ENCODE measurements at regions not wholly inside any gene's neighbourhood (a gene's known extent, or its start where the extent isn't known, plus 50 kb on each side); places are given as distances from the start of the nearest gene placed in this dataset.

DNA sequence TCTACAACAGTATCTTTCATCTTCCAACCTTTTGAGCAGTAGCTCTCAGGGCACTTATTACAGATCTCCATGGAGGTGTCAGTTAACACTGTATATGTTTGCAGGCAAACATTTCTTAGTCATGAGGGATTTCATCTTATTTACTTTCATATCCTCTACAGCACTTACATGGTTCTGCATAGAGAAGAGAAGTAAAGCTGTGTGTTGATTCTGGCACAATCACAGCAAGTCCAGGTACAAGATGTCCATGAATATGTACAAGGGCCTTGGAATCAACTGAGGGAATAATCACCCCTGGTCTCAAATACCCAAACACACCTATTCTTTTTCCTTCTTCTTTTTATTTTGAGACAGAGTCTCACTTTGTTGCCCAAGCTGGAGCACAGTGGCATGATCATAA lies 142.0 kb upstream of the TRPM3 start:
- TF ChIP-seq OSR1 (CRISPR knock-in tag; IDR thresholded peaks at IDR 0.05) = no peak
- no peak for TF ChIP-seq ARNTL (CRISPR knock-in tag; IDR thresholded peaks at IDR 0.05; ENCODE audit: borderline replicate concordance, low read depth)
- TF ChIP-seq, protein P1, sequence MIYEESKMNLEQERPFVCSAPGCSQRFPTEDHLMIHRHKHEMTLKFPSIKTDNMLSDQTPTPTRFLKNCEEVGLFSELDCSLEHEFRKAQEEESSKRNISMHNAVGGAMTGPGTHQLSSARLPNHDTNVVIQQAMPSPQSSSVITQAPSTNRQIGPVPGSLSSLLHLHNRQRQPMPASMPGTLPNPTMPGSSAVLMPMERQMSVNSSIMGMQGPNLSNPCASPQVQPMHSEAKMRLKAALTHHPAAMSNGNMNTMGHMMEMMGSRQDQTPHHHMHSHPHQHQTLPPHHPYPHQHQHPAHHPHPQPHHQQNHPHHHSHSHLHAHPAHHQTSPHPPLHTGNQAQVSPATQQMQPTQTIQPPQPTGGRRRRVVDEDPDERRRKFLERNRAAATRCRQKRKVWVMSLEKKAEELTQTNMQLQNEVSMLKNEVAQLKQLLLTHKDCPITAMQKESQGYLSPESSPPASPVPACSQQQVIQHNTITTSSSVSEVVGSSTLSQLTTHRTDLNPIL (CRISPR knock-in tag; IDR thresholded peaks at IDR 0.05; ENCODE audit: low read depth) = no peak
- TF ChIP-seq GLIS3 (CRISPR knock-in tag; IDR thresholded peaks at IDR 0.05) = no peak
- TF ChIP-seq CSDC2 (CRISPR knock-in tag; IDR thresholded peaks at IDR 0.05) = no peak
- TF ChIP-seq, protein P2, sequence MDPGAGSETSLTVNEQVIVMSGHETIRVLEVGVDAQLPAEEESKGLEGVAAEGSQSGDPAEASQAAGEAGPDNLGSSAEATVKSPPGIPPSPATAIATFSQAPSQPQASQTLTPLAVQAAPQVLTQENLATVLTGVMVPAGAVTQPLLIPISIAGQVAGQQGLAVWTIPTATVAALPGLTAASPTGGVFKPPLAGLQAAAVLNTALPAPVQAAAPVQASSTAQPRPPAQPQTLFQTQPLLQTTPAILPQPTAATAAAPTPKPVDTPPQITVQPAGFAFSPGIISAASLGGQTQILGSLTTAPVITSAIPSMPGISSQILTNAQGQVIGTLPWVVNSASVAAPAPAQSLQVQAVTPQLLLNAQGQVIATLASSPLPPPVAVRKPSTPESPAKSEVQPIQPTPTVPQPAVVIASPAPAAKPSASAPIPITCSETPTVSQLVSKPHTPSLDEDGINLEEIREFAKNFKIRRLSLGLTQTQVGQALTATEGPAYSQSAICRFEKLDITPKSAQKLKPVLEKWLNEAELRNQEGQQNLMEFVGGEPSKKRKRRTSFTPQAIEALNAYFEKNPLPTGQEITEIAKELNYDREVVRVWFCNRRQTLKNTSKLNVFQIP (CRISPR knock-in tag; IDR thresholded peaks at IDR 0.05; ENCODE audit: borderline replicate concordance, low read depth) = no peak
- no peak for TF ChIP-seq RARB (CRISPR knock-in tag; IDR thresholded peaks at IDR 0.05)
